ENCODE measurements at regions not wholly inside any gene's neighbourhood (a gene's known extent, or its start where the extent isn't known, plus 50 kb on each side); places are given as distances from the start of the nearest gene placed in this dataset.

GRCh38 chr1:243996223-243996622 is 54.9 kb upstream of the ZBTB18 start:
- Histone ChIP-seq H3K4me1 (ENCODE audit: control insufficient read depth in 3 of 3, insufficient read depth in 3 of 3, low read length in 3 of 3) (no peaks in the 10 kb centered on the region), H3K36me3 (ENCODE audit: control insufficient read depth in 3 of 3, insufficient read depth in 3 of 3, low read length in 3 of 3) (no peaks in the 10 kb centered on the region), H3K27me3 (ENCODE audit: control insufficient read depth in 3 of 3, insufficient read depth in 3 of 3, low read length in 3 of 3) (no peaks in the 10 kb centered on the region), H3K4me3 (ENCODE audit: low read length in 3 of 3) (no peak overlapping the region), H3K27ac (ENCODE audit: low read depth, low read length) (no peak overlapping the region), H3K9me3 (ENCODE audit: control insufficient read depth in 3 of 3, low read length in 3 of 3) (peaks cover 0 to 2% (median 0%) of the 10 kb centered on the region in 3 donors), H3K9ac (ENCODE audit: low read depth in 1 of 3, low read length in 3 of 3) (no peak overlapping the region)

- Histone ChIP-seq H3K9ac (ENCODE audit: low read depth in 1 of 3, low read length in 3 of 3) (no peak overlapping the region), H3K36me3 (ENCODE audit: control insufficient read depth in 3 of 3, insufficient read depth in 3 of 3, low read length in 3 of 3) (no peaks in the 10 kb centered on the region), H3K27me3 (ENCODE audit: control insufficient read depth in 3 of 3, insufficient read depth in 3 of 3, low read length in 3 of 3) (no peaks in the 10 kb centered on the region), H3K4me1 (ENCODE audit: control insufficient read depth in 3 of 3, insufficient read depth in 3 of 3, low read length in 3 of 3) (no peaks in the 10 kb centered on the region), H3K27ac (ENCODE audit: low read depth, low read length) (no peak overlapping the region), H3K4me3 (ENCODE audit: low read length in 3 of 3) (no peak overlapping the region), H3K9me3 (ENCODE audit: control insufficient read depth in 3 of 3, low read length in 3 of 3) (peaks cover 0 to 2% (median 0%) of the 10 kb centered on the region in 3 donors)
These were observed 59.4 kb upstream of the ZBTB18 start for GRCh38 chr1:243991650-243992049.

- H3K27ac ChIP-seq (ENCODE audit: low read depth, low read length): no peak overlapping the region
- no peaks in the 10 kb centered on the region for H3K27me3 ChIP-seq (ENCODE audit: control insufficient read depth in 3 of 3, insufficient read depth in 3 of 3, low read length in 3 of 3)
- no peaks in the 10 kb centered on the region for H3K4me1 ChIP-seq (ENCODE audit: control insufficient read depth in 3 of 3, insufficient read depth in 3 of 3, low read length in 3 of 3)
- no peak overlapping the region for H3K4me3 ChIP-seq (ENCODE audit: low read length in 3 of 3)
- no peaks in the 10 kb centered on the region for H3K36me3 ChIP-seq (ENCODE audit: control insufficient read depth in 3 of 3, insufficient read depth in 3 of 3, low read length in 3 of 3)
- H3K9me3 ChIP-seq (ENCODE audit: control insufficient read depth in 3 of 3, low read length in 3 of 3): no peaks in the 10 kb centered on the region
- no peak overlapping the region for H3K9ac ChIP-seq (ENCODE audit: low read depth in 1 of 3, low read length in 3 of 3)
These were observed 66.3 kb upstream of the ZBTB18 start for GRCh38 chr1:243984788-243985187.

- no peaks in the 10 kb centered on the region for H3K9me3 ChIP-seq (ENCODE audit: control insufficient read depth in 3 of 3, low read length in 3 of 3)
- H3K4me1 ChIP-seq (ENCODE audit: control insufficient read depth in 3 of 3, insufficient read depth in 3 of 3, low read length in 3 of 3): no peaks in the 10 kb centered on the region
- H3K27ac ChIP-seq (ENCODE audit: low read depth, low read length): no peak overlapping the region
- no peaks in the 10 kb centered on the region for H3K27me3 ChIP-seq (ENCODE audit: control insufficient read depth in 3 of 3, insufficient read depth in 3 of 3, low read length in 3 of 3)
- no peak overlapping the region for H3K4me3 ChIP-seq (ENCODE audit: low read length in 3 of 3)
- no peaks in the 10 kb centered on the region for H3K36me3 ChIP-seq (ENCODE audit: control insufficient read depth in 3 of 3, insufficient read depth in 3 of 3, low read length in 3 of 3)
- H3K9ac ChIP-seq (ENCODE audit: low read depth in 1 of 3, low read length in 3 of 3): no peak overlapping the region
These were observed 68.5 kb upstream of the ZBTB18 start for GRCh38 chr1:243982447-243983018.

GRCh38 chr1:243980471-243980870 is 70.6 kb upstream of the ZBTB18 start:
- no peak overlapping the region for H3K9ac ChIP-seq (ENCODE audit: low read depth in 1 of 3, low read length in 3 of 3)
- no peak overlapping the region for H3K4me3 ChIP-seq (ENCODE audit: low read length in 3 of 3)
- H3K9me3 ChIP-seq (ENCODE audit: control insufficient read depth in 3 of 3, low read length in 3 of 3): no peaks in the 10 kb centered on the region
- no peaks in the 10 kb centered on the region for H3K4me1 ChIP-seq (ENCODE audit: control insufficient read depth in 3 of 3, insufficient read depth in 3 of 3, low read length in 3 of 3)
- no peaks in the 10 kb centered on the region for H3K36me3 ChIP-seq (ENCODE audit: control insufficient read depth in 3 of 3, insufficient read depth in 3 of 3, low read length in 3 of 3)
- H3K27ac ChIP-seq (ENCODE audit: low read depth, low read length): no peak overlapping the region
- H3K27me3 ChIP-seq (ENCODE audit: control insufficient read depth in 3 of 3, insufficient read depth in 3 of 3, low read length in 3 of 3): no peaks in the 10 kb centered on the region

DNA sequence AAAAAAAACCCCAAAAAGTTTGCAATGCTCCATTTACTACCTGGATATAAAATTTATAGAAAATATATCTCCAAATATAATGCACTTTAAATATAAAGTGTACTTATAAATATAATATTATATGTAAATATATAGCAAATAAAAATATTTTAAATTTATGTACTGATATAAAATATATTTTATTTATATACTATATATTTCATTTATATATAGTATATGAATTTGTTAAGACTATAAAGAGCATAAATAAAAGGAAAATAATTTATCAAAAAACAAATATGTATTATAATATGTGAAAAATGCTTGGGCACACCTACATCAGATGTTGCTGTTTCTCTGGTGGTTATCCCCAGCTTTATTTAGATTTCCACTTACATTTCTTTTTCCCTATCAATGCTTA is 71.0 kb upstream of the ZBTB18 start:
- Histone ChIP-seq H3K27me3 (ENCODE audit: control insufficient read depth in 3 of 3, insufficient read depth in 3 of 3, low read length in 3 of 3) (no peaks in the 10 kb centered on the region), H3K4me1 (ENCODE audit: control insufficient read depth in 3 of 3, insufficient read depth in 3 of 3, low read length in 3 of 3) (no peaks in the 10 kb centered on the region), H3K9me3 (ENCODE audit: control insufficient read depth in 3 of 3, low read length in 3 of 3) (no peaks in the 10 kb centered on the region), H3K4me3 (ENCODE audit: low read length in 3 of 3) (no peak overlapping the region), H3K36me3 (ENCODE audit: control insufficient read depth in 3 of 3, insufficient read depth in 3 of 3, low read length in 3 of 3) (no peaks in the 10 kb centered on the region), H3K27ac (ENCODE audit: low read depth, low read length) (no peak overlapping the region), H3K9ac (ENCODE audit: low read depth in 1 of 3, low read length in 3 of 3) (no peak overlapping the region)

GRCh38 chr1:243979396-243979795 is 71.7 kb upstream of the ZBTB18 start:
- H3K27me3 ChIP-seq (ENCODE audit: control insufficient read depth in 3 of 3, insufficient read depth in 3 of 3, low read length in 3 of 3): no peaks in the 10 kb centered on the region
- H3K4me1 ChIP-seq (ENCODE audit: control insufficient read depth in 3 of 3, insufficient read depth in 3 of 3, low read length in 3 of 3): no peaks in the 10 kb centered on the region
- no peak overlapping the region for H3K4me3 ChIP-seq (ENCODE audit: low read length in 3 of 3)
- H3K9me3 ChIP-seq (ENCODE audit: control insufficient read depth in 3 of 3, low read length in 3 of 3): no peaks in the 10 kb centered on the region
- H3K9ac ChIP-seq (ENCODE audit: low read depth in 1 of 3, low read length in 3 of 3): no peak overlapping the region
- H3K36me3 ChIP-seq (ENCODE audit: control insufficient read depth in 3 of 3, insufficient read depth in 3 of 3, low read length in 3 of 3): no peaks in the 10 kb centered on the region
- no peak overlapping the region for H3K27ac ChIP-seq (ENCODE audit: low read depth, low read length)

DNA sequence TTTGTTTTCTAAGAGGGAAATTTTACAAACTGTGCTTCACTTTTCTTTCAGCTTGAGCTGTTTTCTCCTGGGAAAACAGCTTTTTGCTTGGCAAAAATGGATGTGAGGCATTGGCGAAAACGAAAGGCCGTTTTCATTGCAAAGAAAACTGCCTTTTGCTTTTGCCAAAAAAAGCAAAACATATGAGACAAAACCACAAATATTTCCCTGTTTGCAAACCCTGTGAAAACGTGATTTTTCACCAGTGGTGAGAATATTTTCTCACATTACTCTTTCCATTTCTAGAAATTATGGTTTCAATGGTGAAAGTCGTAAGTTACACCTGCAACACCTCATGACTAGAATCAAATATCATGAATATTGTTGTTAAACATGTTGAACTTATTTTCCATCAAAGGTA is 74.0 kb upstream of the ZBTB18 start:
- no peak overlapping the region for H3K27ac ChIP-seq (ENCODE audit: low read depth, low read length)
- no peaks in the 10 kb centered on the region for H3K4me1 ChIP-seq (ENCODE audit: control insufficient read depth in 3 of 3, insufficient read depth in 3 of 3, low read length in 3 of 3)
- H3K4me3 ChIP-seq (ENCODE audit: low read length in 3 of 3): no peak overlapping the region
- no peak overlapping the region for H3K9ac ChIP-seq (ENCODE audit: low read depth in 1 of 3, low read length in 3 of 3)
- H3K27me3 ChIP-seq (ENCODE audit: control insufficient read depth in 3 of 3, insufficient read depth in 3 of 3, low read length in 3 of 3): peaks cover 0 to 3% (median 0%) of the 10 kb centered on the region in 3 donors
- no peaks in the 10 kb centered on the region for H3K9me3 ChIP-seq (ENCODE audit: control insufficient read depth in 3 of 3, low read length in 3 of 3)
- no peaks in the 10 kb centered on the region for H3K36me3 ChIP-seq (ENCODE audit: control insufficient read depth in 3 of 3, insufficient read depth in 3 of 3, low read length in 3 of 3)

DNA sequence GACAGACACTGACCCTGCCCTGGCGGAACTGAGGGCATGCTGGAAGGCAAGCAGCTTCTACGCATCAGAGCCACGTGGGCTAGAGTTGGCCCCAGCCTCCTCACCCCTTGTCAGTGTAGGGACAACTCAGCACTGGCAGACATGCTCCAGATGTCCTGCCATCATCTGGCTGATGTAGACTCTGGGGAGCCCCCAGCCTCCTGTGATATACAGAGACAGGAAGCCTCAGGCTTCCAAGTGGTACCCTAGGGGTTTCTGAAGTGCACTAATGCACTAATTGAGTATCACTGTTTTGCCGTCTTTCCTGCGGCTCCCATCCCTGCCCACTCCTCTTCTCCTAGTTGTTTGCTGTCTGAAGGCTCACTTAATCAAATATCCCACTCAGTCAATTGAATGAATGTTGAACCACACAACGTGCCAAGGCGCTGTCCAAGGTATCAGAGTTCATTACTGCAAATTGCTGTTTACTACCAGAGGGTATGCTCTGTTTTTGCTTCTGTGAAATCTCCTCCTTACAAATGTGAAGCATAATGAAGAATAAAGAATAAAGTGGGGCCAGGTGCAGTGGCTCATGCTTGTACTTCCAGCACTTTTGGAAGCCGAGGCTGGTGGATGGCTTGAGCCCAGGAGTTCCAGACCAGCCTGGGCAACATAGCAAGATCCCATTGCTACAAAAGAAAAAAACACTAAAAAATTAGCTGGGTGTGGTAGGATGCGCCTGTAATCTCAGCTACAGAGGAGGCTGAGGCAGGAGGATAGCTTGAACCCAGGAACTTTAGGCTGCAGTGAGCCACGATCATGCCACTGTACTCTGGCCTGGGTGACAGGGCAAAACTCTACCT is 76.4 kb upstream of the ZBTB18 start:
- Histone ChIP-seq H3K36me3 (ENCODE audit: control insufficient read depth in 3 of 3, insufficient read depth in 3 of 3, low read length in 3 of 3) (no peaks in the 10 kb centered on the region), H3K9ac (ENCODE audit: low read depth in 1 of 3, low read length in 3 of 3) (no peak overlapping the region), H3K4me1 (ENCODE audit: control insufficient read depth in 3 of 3, insufficient read depth in 3 of 3, low read length in 3 of 3) (no peaks in the 10 kb centered on the region), H3K27me3 (ENCODE audit: control insufficient read depth in 3 of 3, insufficient read depth in 3 of 3, low read length in 3 of 3) (peaks cover 0 to 3% (median 0%) of the 10 kb centered on the region in 3 donors), H3K27ac (ENCODE audit: low read depth, low read length) (no peak overlapping the region), H3K9me3 (ENCODE audit: control insufficient read depth in 3 of 3, low read length in 3 of 3) (no peaks in the 10 kb centered on the region), H3K4me3 (ENCODE audit: low read length in 3 of 3) (no peak overlapping the region)

- no peaks in the 10 kb centered on the region for H3K4me1 ChIP-seq (ENCODE audit: control insufficient read depth in 3 of 3, insufficient read depth in 3 of 3, low read length in 3 of 3)
- H3K4me3 ChIP-seq (ENCODE audit: low read length in 3 of 3): no peak overlapping the region
- H3K27me3 ChIP-seq (ENCODE audit: control insufficient read depth in 3 of 3, insufficient read depth in 3 of 3, low read length in 3 of 3): peaks cover 0 to 3% (median 0%) of the 10 kb centered on the region in 3 donors
- H3K27ac ChIP-seq (ENCODE audit: low read depth, low read length): no peak overlapping the region
- no peaks in the 10 kb centered on the region for H3K36me3 ChIP-seq (ENCODE audit: control insufficient read depth in 3 of 3, insufficient read depth in 3 of 3, low read length in 3 of 3)
- H3K9me3 ChIP-seq (ENCODE audit: control insufficient read depth in 3 of 3, low read length in 3 of 3): no peaks in the 10 kb centered on the region
- H3K9ac ChIP-seq (ENCODE audit: low read depth in 1 of 3, low read length in 3 of 3): no peak overlapping the region
These were observed 77.9 kb upstream of the ZBTB18 start for GRCh38 chr1:243973169-243973568.
